ENCODE measurements at regions not wholly inside any gene's neighbourhood (a gene's known extent, or its start where the extent isn't known, plus 50 kb on each side); places are given as distances from the start of the nearest gene placed in this dataset.

DNA sequence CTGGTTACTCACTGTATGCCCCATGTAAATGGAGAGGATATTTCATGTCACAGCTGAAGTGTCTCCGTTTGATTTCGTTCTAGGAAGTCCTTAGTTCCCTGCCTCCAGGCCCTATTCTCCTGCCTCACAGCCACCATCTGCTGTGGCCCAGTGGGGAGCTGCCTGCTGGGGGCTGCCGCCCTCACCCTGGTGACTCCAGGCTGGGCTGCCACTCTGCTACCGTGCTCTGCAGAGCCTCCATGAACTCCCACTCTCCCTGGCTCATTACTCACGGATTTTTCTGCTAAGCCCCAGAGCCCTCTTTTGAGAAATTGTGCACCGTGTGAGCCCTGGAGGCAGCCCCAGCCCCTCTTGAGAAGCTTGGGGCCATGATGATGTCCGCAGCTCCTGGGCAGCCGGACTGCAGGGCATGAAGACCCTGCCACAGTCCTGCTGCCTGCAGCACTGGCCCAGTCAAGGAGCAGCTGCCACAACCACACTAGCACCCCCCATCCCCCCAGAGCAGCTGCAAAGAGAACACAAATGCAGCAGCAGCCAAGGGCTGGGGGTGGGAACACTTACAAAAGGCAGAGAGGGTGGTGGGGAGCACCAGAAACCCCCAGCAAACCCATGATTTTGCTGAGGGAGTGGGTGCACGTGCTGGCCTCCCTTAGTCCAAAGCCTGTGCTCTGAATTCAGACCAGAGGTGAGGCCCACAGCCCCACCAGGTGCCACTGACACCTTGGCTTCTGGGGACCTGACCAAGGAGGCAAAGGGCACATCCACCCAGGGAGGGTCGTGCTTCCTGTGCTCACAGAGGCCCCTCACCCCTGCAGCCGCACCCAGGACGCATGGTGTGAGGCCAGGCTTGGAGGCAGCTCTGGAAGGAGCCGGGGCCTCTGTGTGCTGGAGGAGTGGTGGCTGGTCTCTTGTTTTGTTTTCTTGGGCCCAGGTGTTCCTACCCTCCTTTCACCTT is 270.2 kb upstream of the RAB6C start:
- no peak for DNase-seq

DNA sequence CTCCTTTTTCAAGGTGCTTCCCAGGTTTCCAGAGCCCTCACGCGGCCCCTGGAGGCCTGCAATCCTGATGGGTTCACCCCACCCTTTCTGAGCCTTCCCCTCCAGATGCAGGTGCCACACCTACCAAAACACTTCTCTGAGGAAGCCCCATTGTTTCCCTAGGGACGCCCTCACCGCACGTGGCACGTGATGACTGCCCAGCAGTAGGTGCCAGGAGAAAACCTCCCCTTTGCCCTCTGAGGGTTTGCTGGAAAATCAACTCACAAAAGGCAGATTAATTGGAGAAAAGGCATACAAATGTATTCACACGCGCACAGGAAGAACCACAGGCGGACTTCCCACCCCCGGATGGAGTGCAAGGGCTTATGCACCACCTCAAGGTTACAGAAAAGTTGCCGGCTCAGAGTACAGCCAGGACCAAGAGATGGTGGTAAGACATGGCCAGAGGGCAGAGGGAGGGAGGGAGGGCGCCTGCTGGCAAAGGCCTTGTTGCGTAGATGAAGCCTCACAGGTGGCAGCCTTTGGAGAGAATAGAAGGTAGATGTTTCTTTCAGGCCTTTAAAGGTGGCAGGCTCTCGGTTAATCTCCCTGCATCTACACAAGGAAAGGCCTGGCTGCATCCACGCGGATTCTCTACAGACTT is 269.4 kb upstream of the RAB6C start:
- no peak for DNase-seq

DNA sequence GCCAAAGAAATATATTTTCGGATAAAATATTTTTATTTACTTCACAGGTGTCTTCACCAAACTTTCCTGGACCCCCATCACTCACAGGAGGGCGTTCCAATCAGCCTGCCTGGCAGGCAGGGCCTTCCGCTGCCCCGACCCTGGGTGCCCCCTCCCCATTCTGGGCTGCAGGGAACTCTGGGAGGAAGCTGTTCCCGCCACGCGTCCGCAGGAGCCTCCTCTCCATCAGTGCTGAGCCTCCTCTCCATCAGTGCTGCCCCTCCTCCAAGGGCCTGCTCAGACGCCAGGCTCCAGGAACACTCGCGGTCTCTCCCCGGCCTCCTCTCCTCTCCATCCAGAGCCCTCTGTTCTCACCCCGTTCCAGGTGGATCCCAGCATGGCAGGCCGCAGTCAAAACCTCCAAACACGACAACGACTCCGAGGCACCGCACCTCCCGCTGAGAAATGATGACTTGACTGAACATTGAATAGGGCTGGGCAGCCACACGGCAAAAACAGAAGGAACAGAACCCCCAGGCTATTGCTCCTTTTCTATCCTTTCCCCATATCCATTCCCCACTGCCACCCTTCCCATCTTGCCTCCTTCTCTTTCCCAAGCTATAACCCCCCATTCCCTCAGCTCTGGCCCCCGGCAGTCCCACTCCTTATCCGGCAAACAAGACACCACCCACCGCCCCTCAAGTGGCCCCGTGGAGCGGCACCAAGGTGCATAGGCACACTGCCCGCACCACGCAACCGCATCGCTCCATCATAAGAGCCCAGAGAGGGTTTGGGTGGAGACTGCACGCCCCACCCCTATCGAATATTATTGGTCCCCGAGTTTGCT is 268.6 kb upstream of the RAB6C start:
- DNase-seq, result no peak

DNA sequence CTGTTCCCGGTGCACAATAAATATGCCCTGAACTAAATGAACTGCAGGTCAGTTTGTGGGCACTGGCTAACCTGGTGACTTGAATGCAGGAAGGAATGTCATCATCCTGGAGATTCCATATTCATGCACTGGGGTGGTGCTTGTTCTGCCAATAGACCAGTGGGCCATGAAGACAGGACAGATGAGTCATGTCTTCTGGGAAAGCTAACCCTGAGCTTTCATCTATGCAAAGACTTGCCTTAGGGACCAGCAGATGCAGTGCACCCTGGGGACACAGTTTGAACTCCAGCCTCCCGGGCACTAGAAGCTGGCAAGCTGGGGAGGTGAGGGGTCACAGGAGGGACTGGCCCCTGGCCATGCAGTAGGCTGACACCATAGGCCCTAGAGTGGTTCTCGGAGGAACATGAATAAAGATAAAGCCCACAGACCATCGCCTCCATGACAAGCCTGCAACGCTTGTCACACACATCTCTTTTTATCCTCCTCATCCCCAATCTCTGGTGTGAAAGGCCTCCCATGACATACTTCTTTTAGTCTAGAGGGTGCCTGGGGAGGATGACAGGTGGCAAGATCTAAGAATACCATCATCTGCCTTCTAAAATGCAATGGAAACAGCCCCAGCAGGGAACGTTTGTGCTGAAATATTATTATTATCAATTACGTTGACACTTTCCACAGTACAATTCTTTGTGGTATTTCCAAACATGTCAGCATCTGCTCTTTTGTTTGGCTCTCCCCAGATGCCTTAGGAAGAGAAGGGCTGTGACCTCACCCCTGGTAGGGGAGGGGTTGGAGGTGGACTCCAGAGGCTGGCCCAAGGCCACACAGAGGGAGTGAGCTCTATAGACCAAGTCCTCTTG is 267.4 kb upstream of the RAB6C start:
- no peak for DNase-seq

DNA sequence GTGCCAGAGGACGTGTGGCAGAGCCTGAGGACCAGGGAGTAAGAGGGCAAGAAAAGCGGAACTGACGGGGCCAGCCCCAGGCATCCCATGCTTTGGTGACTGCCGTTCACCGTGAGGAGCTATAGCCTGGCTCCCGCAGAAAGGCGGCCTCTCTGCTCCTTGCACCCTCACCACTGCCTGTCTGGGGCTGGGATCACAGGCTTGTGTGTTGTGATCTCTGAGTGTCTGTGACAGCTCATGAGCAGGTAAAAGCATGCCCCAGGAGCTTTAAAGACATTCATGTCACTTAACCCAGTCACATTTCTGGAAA is 266.8 kb upstream of the RAB6C start:
- no peak for DNase-seq

DNA sequence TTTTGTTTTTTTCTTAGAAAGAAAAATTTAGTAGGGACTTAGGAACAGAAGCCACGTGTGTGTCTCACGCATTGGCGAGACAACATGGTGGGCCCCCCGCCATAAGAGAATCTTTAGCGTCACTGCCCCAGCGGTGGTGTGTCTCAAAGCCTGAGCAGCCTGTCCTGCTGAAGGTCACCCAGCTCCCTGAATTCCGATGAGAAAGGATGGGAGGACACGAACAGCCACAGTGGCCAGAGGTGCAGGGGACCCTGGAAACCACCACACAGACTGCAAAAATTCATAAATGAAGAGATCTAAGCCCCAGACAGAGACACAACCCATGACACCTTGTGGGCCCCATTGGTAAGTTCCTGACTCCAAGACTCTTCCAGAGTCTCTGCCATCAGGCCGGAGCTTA is 266.1 kb upstream of the RAB6C start:
- no peak for DNase-seq

DNA sequence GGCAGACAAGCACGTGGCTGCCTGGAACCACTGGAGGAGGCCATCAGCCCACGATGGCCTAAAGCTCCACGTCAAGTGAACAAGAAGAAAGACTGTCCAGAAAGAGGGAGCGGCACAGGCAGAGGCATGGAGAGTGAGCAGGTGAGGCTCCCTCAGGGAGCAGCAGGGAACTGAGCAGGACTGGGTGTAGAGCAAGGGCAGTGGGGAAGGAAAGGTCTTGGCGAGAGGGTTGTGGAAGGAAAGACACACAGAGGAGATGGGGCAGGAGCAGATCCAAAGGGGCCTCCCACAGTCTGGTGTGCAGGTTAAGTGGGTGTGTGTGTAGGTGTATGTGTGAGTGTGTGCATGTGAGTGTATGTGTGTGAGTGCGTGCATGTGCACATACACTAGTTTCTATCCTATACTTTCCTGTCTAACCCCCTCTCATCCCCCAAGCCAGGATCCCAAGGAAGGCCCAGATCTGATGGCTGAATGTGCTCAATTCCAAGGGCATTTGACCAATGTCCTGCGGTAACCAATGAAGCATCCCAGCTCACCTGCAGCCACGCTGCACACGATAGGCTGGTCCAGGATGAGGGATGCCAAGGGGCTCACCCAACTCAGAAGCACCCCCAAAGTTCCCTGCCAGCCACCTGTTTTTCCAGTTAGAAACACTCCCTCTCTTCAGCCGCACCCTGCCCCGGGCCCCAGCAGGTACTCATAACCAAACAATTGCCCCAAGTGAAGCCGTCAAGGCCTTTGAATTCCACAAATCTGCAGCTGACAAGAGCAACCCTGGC is 262.5 kb upstream of the RAB6C start:
- no peak for DNase-seq

DNA sequence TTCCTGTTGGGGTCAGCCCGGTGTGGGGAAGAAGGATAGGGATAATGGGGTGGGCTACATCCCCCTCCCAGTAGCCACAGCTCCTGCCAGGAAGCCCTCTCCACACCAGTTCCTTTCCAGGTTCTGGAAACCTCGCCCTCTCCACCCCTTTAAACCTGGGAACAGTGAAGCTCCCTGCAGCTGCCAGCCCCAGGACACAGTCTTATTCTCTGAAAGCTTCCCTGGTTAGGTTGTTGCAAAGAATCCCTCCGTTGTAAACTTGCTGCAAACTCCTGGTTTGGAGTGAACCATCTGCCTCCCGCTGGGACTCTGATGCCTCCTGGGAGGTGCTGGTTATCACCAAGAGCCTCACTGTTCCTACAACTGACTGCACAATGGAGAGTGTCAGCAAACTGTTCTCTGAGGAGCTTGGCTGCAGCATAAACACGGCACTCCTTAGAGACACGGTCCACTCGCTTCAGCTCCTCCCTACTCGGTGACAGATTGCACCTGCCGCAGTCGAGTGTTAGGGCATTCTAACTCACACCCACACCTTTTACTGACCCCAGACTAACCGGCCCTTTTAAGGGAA is 261.8 kb upstream of the RAB6C start:
- DNase-seq, result no peak

DNA sequence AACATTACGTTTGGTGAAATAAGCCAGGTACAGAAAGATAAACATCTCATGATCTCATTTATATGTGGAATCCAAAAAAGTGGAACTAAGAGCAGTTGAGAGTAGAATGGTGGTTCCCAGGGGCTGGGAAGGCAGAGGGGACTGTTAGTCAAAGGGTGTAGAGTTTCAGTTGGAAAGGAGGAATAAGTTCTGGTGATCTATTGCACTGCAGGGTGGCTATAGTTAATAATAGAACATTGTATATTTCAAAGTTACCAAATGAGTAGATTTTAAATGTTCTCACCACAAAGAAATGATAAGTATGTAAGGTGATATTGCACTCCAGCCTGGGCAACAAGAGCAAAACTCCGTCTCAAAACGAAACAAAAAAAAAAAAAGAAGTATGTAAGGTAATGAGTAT is 260.1 kb upstream of the RAB6C start:
- DNase-seq, result no peak

DNA sequence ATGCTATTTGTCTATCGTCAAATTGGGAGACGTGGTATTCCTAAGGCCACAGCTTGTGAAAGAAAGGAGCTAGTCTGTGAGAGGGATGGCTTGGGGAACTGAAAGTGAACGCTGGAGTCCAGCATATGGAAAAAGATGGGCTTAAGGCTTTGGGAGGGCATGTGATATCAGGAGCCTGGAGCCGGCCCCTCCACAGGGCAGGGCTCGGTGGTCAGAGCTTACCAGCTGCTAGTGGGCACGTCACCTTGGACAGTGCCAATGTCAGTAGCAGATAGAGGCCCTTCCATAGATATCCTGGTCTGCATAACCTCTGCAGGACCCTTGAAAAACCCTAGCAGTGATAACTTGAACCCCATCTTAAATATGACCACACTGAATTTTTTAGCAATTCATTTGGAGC is 259.1 kb upstream of the RAB6C start:
- DNase-seq, result no peak

DNA sequence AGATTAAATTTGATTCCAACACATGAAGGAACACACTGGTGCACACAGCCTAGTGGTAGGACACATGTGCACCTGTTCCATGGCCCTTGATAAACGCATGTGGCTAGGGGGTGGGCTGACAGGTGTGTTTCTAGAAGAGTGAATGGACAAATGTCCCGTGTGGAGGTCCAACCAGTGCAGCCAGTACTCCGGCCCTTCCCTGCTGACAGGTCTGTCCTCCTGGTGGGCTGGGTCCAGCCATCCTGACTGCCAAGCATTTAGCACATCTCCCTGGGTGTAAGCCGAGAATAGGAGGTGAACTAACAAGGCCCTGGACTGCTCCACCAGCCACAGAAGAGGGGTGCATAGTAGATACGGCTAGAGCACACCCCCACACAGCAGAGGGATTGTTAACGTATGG is 258.7 kb upstream of the RAB6C start:
- no peak for DNase-seq

DNA sequence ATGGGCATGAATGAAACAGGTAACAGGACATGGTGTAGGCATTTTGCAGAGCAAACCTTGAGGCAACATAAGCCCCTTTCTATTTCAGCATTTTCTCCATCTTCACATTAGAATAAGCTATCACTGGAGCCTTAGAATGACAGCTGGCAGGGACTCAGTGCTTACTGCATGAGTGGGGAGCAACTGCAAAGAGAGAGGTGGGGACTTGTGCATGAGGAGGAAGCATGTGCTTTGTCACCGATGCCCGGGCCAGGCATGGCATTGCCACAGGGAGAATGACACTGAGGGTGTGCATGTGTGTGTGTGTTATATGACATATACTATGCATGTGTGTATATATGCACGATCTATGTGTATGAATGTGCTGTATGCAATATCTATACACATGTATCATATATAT is 258.2 kb upstream of the RAB6C start:
- no peak for DNase-seq

DNA sequence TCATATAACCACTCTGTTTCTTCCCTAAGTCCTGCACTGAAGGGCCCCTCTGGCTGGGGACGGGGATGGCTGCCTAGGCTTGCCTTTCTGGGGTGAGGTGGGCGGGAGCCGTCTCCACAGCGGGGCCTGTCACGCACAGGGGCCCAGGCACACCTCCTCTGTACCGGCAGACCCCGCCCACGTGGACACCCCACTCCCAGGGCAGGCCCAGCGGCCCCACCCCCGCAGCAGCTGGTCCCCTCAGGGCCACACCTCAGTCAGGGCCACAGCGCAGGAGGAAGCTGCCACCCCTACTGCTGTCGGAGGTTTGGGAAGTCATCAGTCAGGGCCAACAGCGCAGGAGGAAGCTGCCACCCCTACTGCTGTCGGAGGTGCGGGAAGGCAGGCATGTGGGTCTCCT is 257.6 kb upstream of the RAB6C start:
- DNase-seq, result no peak

DNA sequence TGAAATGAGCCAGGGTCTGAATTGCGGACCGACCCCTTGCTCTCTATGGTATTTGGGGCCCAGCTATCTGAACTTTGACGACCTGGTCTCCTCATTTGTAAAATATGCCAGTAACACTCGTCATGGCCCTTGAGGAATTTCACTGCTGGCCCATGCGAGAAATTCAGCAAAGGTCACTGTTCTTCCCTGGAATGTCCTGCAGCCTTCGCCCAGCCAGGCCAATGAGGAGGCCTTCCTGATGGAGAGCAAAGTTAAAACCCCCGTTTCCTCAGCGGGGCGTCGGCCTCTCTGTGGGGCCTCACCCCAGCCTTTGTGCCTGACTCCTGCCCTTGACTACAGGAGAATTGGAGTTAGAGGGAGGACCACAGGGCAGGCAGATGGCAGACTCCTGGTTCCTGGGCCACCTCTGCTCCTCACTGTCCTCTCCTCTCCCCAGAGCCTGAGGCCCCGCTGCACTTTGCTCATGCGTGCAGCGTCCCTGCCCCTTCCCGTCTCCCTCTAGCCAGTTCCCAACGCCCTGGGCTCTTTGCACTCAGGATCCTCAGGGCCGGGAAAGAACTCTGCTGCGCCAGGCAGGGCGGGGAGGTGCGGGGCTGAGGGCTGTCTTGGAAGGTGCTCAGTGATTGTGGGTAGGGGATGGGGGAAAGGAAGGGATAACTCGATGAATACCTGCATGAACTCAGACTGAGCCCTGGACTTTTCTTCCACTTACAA is 257.0 kb upstream of the RAB6C start:
- no peak for DNase-seq

DNA sequence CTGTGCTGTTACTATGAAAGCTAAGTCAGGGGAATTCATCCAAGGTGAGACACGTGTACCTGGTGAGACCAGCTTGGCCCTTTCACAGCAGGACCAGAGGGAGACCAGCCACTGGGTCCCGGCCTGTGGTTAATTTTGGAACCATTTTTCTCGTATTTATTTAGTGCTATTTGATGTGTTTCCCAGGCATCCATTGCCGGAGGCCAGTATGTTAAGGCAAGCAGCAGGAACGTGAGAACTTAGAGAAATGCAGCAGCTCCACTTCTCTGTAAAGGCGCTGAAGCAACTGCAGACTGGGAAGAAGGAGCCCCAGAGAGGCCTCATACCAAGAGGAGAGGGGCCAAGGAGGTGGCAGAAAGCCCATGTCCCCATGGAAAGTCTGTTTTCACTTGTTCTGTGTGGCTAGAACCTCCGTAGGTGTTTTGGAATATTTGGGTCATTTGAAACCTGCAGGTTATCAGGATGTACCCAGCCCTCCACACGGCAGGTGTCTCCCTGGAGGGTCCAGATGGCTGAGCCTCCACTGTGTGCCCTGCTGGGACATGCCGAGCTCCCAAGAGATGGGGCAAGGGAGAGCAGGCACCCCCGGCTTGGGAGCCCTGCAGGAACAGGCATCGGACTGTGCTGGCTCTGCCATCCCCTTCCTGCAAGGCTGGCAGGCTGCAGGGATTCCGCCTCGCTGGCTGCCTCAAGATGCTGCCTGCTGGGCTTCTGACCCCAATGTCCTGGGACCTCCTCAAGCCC is 256.0 kb upstream of the RAB6C start:
- DNase-seq, result no peak

DNA sequence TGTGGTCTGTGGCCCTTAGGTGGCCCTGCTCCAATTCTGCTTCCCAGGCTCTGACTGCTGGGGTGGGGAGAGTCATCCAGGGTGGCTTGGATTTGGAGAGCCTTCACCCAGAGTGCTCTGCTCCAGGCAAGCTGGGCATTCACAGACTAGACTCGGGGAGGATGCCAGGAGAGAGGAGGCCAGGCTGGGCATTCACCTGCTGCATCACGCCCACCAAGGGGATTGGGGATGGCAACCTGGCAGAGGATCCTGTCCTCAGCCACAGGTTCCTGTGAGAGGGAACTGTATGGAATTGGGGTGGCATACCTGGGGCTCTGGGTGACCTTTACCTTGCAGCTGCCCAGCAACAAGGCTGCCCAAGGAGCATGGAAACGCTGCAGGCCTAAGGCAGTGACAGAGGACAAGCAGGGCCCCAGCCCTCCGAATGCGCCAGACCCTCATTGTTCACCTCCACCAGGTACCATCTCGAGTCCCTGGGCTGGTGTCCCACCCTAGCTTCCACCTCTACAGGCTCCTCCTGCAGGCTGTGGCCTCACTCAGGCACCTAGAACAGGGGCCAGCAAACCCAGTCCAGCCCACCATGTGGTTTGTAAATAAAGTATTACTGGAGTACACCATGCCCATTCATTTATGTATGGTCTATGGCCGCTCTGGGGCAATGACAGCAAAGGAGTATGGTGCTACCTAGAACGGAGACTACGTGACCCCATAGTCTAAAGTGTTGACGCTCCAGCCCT is 255.3 kb upstream of the RAB6C start:
- DNase-seq, result no peak

DNA sequence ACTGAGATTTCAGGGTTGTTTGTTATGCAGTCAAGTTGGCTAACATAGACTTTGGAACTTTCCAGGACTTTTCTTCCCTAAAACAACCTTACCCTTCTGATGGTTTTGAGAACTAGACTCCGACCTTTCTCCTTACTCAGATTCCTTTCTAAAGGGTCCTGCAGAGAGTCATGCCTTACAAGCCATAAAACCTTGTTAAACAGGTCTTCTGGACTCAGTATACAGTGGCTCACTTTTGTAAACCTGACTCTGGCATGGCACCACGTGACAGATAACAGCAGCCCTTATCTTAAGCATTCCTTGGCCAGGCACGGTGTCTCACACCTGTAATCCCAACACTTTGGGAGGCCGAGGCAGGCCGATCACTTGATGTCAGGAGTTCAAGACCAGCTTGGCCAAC is 253.2 kb upstream of the RAB6C start:
- no peak for DNase-seq

DNA sequence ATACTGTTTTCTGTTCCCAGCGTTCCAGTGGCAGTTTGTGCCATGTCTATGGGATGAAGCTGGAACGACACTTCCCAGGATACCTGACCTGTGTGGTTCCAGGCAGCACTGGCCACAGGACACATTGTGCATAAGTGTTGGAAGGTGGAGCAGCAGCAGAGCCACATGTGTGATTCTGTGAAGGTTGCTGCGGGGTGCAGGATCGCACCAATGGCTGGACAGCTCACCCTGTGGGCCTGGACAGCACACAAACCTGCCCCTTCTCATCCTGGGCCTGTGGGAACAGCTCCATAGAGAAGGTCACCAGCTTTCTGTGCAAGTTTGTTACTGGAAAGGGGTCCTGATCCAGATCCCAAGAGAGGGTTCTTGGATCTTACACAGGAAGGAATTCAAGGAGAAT is 252.2 kb upstream of the RAB6C start:
- no peak for DNase-seq

All from activated gamma-delta T cell (primary cell).